ENCODE measurements at regions not wholly inside any gene's neighbourhood (a gene's known extent, or its start where the extent isn't known, plus 50 kb on each side); places are given as distances from the start of the nearest gene placed in this dataset.

DNA sequence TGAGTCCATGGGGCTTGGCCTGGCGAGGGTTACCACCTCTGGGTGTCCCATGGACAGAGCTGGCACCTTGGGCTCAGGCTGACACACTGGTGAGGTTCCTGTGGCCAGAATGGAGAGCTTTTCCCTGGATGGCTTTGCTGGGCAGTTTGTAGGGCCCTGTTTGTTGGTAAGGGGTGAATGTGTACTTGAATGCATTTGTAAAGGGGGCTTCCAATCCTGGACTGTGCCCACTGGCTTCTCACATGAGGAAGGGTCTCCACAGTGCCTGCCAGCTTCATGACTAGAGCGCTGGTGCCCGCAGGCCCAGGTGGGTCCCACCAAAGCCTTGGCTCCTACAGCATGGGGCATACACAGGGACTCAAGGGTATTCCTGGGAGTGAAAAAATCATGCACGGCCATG lies 103.5 kb upstream of the SIX2 start:
- no peak for TF ChIP-seq CTCF (IDR thresholded peaks at IDR 0.05; ENCODE audit: insufficient read depth, low read length, poor library complexity, severe bottlenecking)
- no peak for DNase-seq (ENCODE audit: low read depth)

DNA sequence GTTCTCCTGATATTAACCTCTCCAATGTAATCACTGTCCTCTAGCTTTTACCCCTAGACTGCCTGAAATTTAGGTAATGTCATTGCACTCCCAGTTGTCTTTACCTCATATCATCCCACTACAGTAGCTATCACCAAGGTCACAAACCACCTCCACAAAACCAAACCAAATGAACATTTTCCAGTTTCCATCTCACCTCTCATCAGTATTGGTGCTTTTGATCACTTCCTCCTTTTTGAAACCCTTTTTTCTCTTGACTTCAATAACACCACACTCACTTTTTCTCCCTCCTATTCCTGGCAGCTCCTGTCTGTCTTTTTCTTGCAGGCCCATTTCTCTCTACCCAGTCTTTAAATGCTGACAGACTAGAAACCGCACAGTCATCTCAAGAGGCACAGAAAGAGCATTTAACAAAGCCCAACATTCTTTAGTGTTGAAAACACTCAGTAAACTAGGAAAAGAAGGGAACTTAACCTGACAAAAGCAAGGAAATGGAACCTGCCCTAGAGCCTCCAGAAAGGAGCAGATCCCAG lies 95.9 kb upstream of the SIX2 start:
- no peak for DNase-seq (ENCODE audit: low read depth)
- TF ChIP-seq CTCF (IDR thresholded peaks at IDR 0.05; ENCODE audit: insufficient read depth, low read length, poor library complexity, severe bottlenecking): no peak
- no peaks in the 10 kb centered on the region for H3K27me3 ChIP-seq (ENCODE audit: control insufficient read depth, insufficient read depth, low read length)

More for the DNA sequence above, 103.5 kb upstream of the SIX2 start:
- Histone ChIP-seq H3K36me3 (ENCODE audit: control insufficient read depth, insufficient read depth, low read length) (no peaks in the 10 kb centered on the region), H3K27me3 (ENCODE audit: control insufficient read depth, insufficient read depth, low read length) (no peaks in the 10 kb centered on the region), H3K4me3 (ENCODE audit: low read depth, low read length) (no peak overlapping the region)

DNA sequence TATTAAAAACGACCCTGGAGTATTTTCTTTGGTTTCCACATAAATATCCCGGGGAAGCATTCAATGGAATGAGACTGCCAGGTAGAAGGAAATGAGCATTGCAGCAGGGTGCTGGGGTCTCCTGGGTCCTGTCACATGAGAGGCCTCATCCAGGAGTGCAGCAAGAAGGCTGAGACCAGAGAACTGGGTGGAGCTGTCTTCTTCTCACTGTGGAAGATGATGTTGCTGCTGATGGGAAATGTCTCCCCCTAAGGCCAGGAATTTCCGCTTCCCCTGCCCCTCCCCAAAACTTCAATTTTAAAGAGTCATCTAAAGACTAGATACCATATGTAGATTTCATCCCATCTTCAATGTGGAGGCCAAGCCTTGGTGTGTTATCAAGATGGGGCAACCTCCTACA lies 95.2 kb upstream of the SIX2 start:
- no peak overlapping the region for H3K4me3 ChIP-seq (ENCODE audit: low read depth, low read length)
- no peak for TF ChIP-seq CTCF (IDR thresholded peaks at IDR 0.05; ENCODE audit: insufficient read depth, low read length, poor library complexity, severe bottlenecking)

More for the DNA sequence above, 95.9 kb upstream of the SIX2 start:
- no peaks in the 10 kb centered on the region for H3K36me3 ChIP-seq (ENCODE audit: control insufficient read depth, insufficient read depth, low read length)
- H3K4me3 ChIP-seq (ENCODE audit: low read depth, low read length): no peak overlapping the region

GRCh38 chr2:45103351-45104345 lies 94.4 kb upstream of the SIX2 start:
- Histone ChIP-seq H3K27me3 (ENCODE audit: control insufficient read depth, insufficient read depth, low read length) (no peaks in the 10 kb centered on the region), H3K36me3 (ENCODE audit: control insufficient read depth, insufficient read depth, low read length) (no peaks in the 10 kb centered on the region), H3K4me3 (ENCODE audit: low read depth, low read length) (no peak overlapping the region)
- no peak for TF ChIP-seq CTCF (IDR thresholded peaks at IDR 0.05; ENCODE audit: insufficient read depth, low read length, poor library complexity, severe bottlenecking)
- no peak for DNase-seq (ENCODE audit: low read depth)

More for the DNA sequence above, 95.2 kb upstream of the SIX2 start:
- Histone ChIP-seq H3K27me3 (ENCODE audit: control insufficient read depth, insufficient read depth, low read length) (no peaks in the 10 kb centered on the region), H3K36me3 (ENCODE audit: control insufficient read depth, insufficient read depth, low read length) (no peaks in the 10 kb centered on the region)
- DNase-seq (ENCODE audit: low read depth): no peak

GRCh38 chr2:45102579-45103117 lies 93.4 kb upstream of the SIX2 start:
- no peaks in the 10 kb centered on the region for H3K27me3 ChIP-seq (ENCODE audit: control insufficient read depth, insufficient read depth, low read length)
- no peak overlapping the region for H3K4me3 ChIP-seq (ENCODE audit: low read depth, low read length)
- no peak for TF ChIP-seq CTCF (IDR thresholded peaks at IDR 0.05; ENCODE audit: insufficient read depth, low read length, poor library complexity, severe bottlenecking)
- DNase-seq (ENCODE audit: low read depth): no peak
- H3K36me3 ChIP-seq (ENCODE audit: control insufficient read depth, insufficient read depth, low read length): no peaks in the 10 kb centered on the region

Data from kidney epithelial cell (primary cell).